22Rv1 (cell line): ENCODE measurements at regions not wholly inside any gene's neighbourhood (a gene's known extent, or its start where the extent isn't known, plus 50 kb on each side); places are given as distances from the start of the nearest gene placed in this dataset.

Experiments used
- CTCF ChIP-seq: fragments of 450-650 bp; IDR thresholded peaks from 2 replicates; pipeline ENCODE4 v1.5.1; 2017; ENCODE audit warnings: mild to moderate bottlenecking
- ZFX ChIP-seq: fragments of 450-650 bp; IDR thresholded peaks from 2 replicates; pipeline ENCODE4 v1.6.1; 2017; ENCODE audit warnings: antibody characterized with exemption, borderline replicate concordance

- TF ChIP-seq CTCF (no peak), ZFX (no peak)
Measured at GRCh38 chr3:147958754-147959153, 549.6 kb downstream of the ZIC1 start.
